Neural cell (in vitro differentiated cells): ENCODE measurements at regions not wholly inside any gene's neighbourhood (a gene's known extent, or its start where the extent isn't known, plus 50 kb on each side); places are given as distances from the start of the nearest gene placed in this dataset.

Experiments
- H2AFZ ChIP-seq: fragments of 200-600, 300-800 bp; sonication (generic), shearing (Covaris generic); 2 replicates; pipeline ENCODE4 v1.6.0; 2014; ENCODE audit warnings: low read depth, mild to moderate bottlenecking, antibody characterized with exemption, low read length, moderate library complexity
- H3F3A ChIP-seq: fragments of 200-600 bp; shearing (Covaris generic); 2 replicates; pipeline ENCODE4 v1.6.1; 2016; ENCODE audit warnings: mild to moderate bottlenecking, moderate library complexity, mixed read lengths, antibody characterized with exemption, low read length; ENCODE audit not compliant: insufficient read depth, poor library complexity, severe bottlenecking
- H3K27ac ChIP-seq: fragments of 200-600, 300-800 bp; sonication (generic), shearing (Covaris generic); 2 replicates; pipeline ENCODE4 v1.5.1; 2014; ENCODE audit warnings: mild to moderate bottlenecking, low read length, moderate library complexity
- H3K27me3 ChIP-seq: fragments of 300-800, 200-600 bp; sonication (generic), shearing (Covaris generic); 2 replicates; pipeline ENCODE4 v1.6.0; 2014; ENCODE audit warnings: mild to moderate bottlenecking, low read depth, low read length, moderate library complexity; ENCODE audit not compliant: insufficient read depth
- H3K36me3 ChIP-seq: fragments of 300-800, 200-600 bp; sonication (generic), shearing (Covaris generic); 2 replicates; pipeline ENCODE4 v1.5.1; 2014; ENCODE audit warnings: mild to moderate bottlenecking, antibody characterized with exemption, low read length, moderate library complexity; ENCODE audit not compliant: insufficient read depth
- H3K4me2 ChIP-seq: fragments of 300-800, 200-600 bp; sonication (generic), shearing (Covaris generic); 2 replicates; pipeline ENCODE4 v1.6.0; 2014; ENCODE audit warnings: mild to moderate bottlenecking, low read length
- H3K4me3 ChIP-seq: fragments of 300-800, 200-600 bp; sonication (generic), shearing (Covaris generic); 2 replicates; pipeline ENCODE4 v1.5.1; 2014; ENCODE audit warnings: mild to moderate bottlenecking, low read length, moderate library complexity
- H3K79me2 ChIP-seq: fragments of 200-600 bp; shearing (Covaris generic); replicated peaks from 2 replicates; pipeline ENCODE4 v1.6.0; 2014; ENCODE audit warnings: mild to moderate bottlenecking, low read length, moderate library complexity; ENCODE audit not compliant: insufficient read depth
- H3K9ac ChIP-seq: fragments of 300-800, 200-600 bp; sonication (generic), shearing (Covaris generic); 2 replicates; pipeline ENCODE4 v1.6.1; 2016; ENCODE audit warnings: mild to moderate bottlenecking, low read length, mixed read lengths
- H3K9me2 ChIP-seq: fragments of 200-600 bp; shearing (Covaris generic); 2 replicates; pipeline ENCODE4 v1.6.1; 2016; ENCODE audit warnings: mild to moderate bottlenecking, low read length, mixed read lengths; ENCODE audit not compliant: insufficient read depth
- H3K9me3 ChIP-seq: fragments of 200-600, 300-800 bp; sonication (generic), shearing (Covaris generic); 2 replicates; pipeline ENCODE4 v1.6.1; 2016; ENCODE audit warnings: mild to moderate bottlenecking, mixed run types, low read length, moderate library complexity, mixed read lengths
- H4K20me1 ChIP-seq: fragments of 200-600 bp; shearing (Covaris generic); 2 replicates; pipeline ENCODE4 v1.6.1; 2016; ENCODE audit warnings: mild to moderate bottlenecking, mixed run types; ENCODE audit not compliant: insufficient read depth
- CTCF ChIP-seq: fragments of 450-650 bp; IDR thresholded peaks from 2 replicates; pipeline ENCODE4 v1.5.1; 2014; ENCODE audit warnings: antibody characterized with exemption, mild to moderate bottlenecking, moderate library complexity; ENCODE audit not compliant: poor library complexity, severe bottlenecking
- EP300 ChIP-seq: fragments of 450-650 bp; conservative IDR thresholded peaks from 2 replicates; pipeline ENCODE4 v1.6.1; 2014; ENCODE audit warnings: antibody characterized with exemption, mild to moderate bottlenecking, moderate library complexity; ENCODE audit not compliant: poor library complexity, severe bottlenecking
- EZH2 ChIP-seq: fragments of 200-600, 300-800 bp; shearing (Covaris generic), sonication (generic); IDR thresholded peaks from 2 replicates; pipeline ENCODE4 v1.6.1; 2014; ENCODE audit warnings: antibody characterized with exemption, low read length, borderline replicate concordance, mild to moderate bottlenecking; ENCODE audit not compliant: insufficient read depth, poor library complexity, severe bottlenecking
- MXI1 ChIP-seq: fragments of 450-650 bp; conservative IDR thresholded peaks from 2 replicates; pipeline ENCODE4 v1.6.1; 2014; ENCODE audit warnings: antibody characterized with exemption, mild to moderate bottlenecking; ENCODE audit not compliant: poor library complexity, severe bottlenecking
- POLR2AphosphoS5 ChIP-seq: IDR thresholded peaks from 2 replicates; pipeline ENCODE4 v1.6.1; 2012
- RAD21 ChIP-seq: fragments of 450-650 bp; conservative IDR thresholded peaks from 2 replicates; pipeline ENCODE4 v1.6.1; 2014; ENCODE audit warnings: antibody characterized with exemption, mild to moderate bottlenecking, moderate library complexity
- REST ChIP-seq: IDR thresholded peaks from 2 replicates; pipeline ENCODE4 v1.6.1; 2012; ENCODE audit warnings: borderline replicate concordance
- SMC3 ChIP-seq: fragments of 450-650 bp; conservative IDR thresholded peaks from 2 replicates; pipeline ENCODE4 v1.6.1; 2014; ENCODE audit warnings: antibody characterized with exemption, mild to moderate bottlenecking, moderate library complexity; ENCODE audit not compliant: poor library complexity
- TAF1 ChIP-seq: IDR thresholded peaks from 2 replicates; pipeline ENCODE4 v1.6.1; 2012; ENCODE audit warnings: low read depth

- Histone ChIP-seq H3K27me3 (no peaks in the 10 kb centered on the region), H3K9me3 (no peaks in the 10 kb centered on the region), H3K9me2 (no peaks in the 10 kb centered on the region), H4K20me1 (no peaks in the 10 kb centered on the region), H3K27ac (no peak overlapping the region), H3F3A (no peaks in the 10 kb centered on the region), H3K4me3 (no peak overlapping the region), H3K9ac (no peak overlapping the region), H3K36me3 (no peaks in the 10 kb centered on the region), H2AFZ (no peak overlapping the region), H3K4me2 (no peak overlapping the region), H3K79me2 (no peaks in the 10 kb centered on the region)
- TF ChIP-seq TAF1 (no peak), MXI1 (no peak), REST (no peak), RAD21 (no peak), EZH2 (no peak), EP300 (no peak), CTCF (no peak), POLR2AphosphoS5 (no peak), SMC3 (no peak)
Measured at GRCh38 chr3:163450698-163451097, 1627.6 kb downstream of the SI start.

- Histone ChIP-seq H3K9me3 (no peaks in the 10 kb centered on the region), H3K4me3 (no peak overlapping the region), H4K20me1 (no peaks in the 10 kb centered on the region), H3K27me3 (no peaks in the 10 kb centered on the region), H3K9me2 (no peaks in the 10 kb centered on the region), H3K36me3 (no peaks in the 10 kb centered on the region), H3K9ac (no peak overlapping the region), H3K27ac (no peak overlapping the region), H2AFZ (no peak overlapping the region), H3F3A (no peaks in the 10 kb centered on the region), H3K79me2 (no peaks in the 10 kb centered on the region), H3K4me2 (no peak overlapping the region)
- no peak for TF ChIP-seq TAF1
- no peak for TF ChIP-seq RAD21
- TF ChIP-seq EP300: no peak
- no peak for TF ChIP-seq EZH2
- TF ChIP-seq MXI1: no peak
- TF ChIP-seq SMC3: no peak
- TF ChIP-seq CTCF: no peak
- no peak for TF ChIP-seq POLR2AphosphoS5
- TF ChIP-seq REST: no peak
Measured at GRCh38 chr3:163438760-163439159, 1639.5 kb downstream of the SI start.
